DMS53 treated with DMSO at 0.1 percent for 48 hours (cell line): ENCODE measurements at regions not wholly inside any gene's neighbourhood (a gene's known extent, or its start where the extent isn't known, plus 50 kb on each side); places are given as distances from the start of the nearest gene placed in this dataset.

Experiments used
- DNase-seq: peaks from one replicate; lab custom pipeline; 2025; ENCODE audit not compliant: unreplicated experiment; lab: John Stamatoyannopoulos, UW

DNA sequence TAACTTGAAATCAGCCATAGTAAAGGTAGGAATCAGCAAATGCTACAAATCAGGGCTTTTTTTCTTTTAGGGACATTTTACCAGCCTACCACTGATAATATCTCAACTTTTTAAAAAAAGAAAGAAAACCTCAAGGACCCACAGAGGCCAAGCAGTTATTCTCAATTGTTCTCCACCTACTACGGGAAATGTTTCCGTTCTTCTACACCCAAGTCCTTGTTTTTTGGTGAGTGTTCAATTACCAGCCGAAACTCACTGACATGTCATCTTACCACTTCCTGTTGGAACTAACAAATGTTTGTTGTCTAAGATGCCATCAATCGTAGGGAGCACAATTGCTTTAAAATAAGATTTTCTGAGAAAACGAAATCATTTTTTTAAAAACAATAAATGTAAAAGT is 50.2 kb upstream of the CDK1 start:
- no peak for DNase-seq

DNA sequence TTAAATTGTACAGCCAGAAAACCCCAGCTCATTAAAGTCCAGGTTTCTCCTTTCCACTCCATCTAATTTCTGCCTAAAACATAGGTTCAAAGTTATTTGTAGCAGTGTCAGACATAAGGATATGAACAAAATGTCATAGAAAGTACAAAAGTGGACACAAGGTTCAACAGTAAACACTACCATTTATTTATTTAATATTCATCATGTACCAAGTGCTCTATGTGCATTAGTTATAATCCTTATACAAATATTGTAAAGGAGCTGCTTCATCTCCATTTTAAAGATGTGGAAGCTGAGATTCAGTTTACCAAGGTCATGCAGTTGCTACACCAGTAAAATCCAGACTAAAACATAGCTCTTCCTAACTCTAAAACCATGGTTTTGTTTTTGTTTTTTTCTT is 52.0 kb upstream of the CDK1 start:
- peak; percentile 83 for DNase-seq

DNA sequence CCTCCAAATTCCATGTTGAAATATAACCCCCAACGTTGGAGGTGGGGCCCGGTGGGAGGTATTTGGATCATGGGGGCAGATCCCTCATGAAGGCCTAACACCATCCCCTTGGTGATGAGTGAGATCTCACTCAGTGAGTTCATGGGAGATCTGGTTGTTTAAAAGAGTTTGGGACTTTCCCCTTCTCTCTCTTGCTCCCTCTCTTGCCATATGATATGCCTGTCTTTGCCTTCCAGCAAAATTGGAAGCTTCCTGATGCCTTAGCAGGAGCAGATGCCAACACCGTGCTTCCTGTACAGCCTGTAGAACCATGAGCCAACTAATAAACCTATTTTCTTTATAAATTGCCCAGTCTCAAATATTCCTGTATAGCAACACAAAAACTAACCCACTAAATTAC is 55.7 kb upstream of the CDK1 start:
- DNase-seq: no peak

DNA sequence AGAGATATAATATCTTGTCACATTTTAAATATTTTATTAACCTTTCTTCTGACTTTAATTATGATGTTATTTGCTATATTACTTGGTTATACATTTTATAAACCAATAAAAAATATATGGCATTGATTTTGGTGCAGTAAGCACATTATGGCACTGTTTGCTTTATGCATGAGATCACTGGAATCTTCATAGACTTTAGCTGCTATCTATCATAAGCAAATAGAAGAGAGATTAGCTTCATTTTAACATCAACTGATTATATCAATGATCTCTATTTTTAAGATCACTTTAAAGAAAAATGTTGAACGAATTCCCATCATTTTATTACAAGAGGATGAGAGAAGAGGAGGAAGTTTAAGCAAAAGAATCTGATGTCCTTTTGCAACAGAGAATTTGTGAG is 58.6 kb upstream of the CDK1 start:
- no peak for DNase-seq

DNA sequence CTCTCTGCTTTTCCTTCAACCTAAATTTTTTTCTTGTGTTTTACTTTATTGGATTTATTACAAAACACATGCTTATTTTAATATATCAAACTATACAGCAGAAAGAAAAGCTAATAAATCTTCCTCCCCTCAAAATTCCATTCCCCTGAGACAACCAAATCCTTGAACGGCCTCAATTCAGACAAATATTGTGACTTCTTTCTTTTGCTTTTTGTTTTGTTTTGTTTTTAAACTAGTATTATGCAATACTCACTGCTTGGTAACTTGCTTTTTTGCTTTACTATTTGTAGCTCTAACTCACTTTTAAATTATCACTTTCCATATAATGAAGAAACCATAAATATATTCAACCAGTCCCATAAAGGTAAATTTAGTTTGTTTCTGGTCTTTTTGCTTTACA is 59.4 kb upstream of the CDK1 start:
- DNase-seq: no peak

DNA sequence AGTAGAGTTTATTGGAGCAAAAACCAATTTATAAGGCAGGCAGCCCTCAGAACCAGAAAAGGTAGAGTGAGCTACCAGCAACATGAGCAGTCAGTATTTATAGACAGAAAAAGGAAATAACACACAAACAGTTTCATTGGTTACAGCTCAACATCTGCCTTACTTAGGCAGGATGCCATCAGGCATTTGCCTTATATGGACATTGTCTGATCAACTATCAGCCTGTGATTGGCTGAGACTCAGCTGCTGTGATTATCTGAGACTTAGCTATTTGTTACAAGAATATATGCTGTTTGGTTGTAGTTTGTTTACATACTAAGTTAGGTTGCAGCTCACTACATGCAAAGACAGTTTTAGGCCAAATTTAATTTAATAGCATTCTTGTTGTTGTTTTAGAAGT is 60.4 kb upstream of the CDK1 start:
- no peak for DNase-seq

DNA sequence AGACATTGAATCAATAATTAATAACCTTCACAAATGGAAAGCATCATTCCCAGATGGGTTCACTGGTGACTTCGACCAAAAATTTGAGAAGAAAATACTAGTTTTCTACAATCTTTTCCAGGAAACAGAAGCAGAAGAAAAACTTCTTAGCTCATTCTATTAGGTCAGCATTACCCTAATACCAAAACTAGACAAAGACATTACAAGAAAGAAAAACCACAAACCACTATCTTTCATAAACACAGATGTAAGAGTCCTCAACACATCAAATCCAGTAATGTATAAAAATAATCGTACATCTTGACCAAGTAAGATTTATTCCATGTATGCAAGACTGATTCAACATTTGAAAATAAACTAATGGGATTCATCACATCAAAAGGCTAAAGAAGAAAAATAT is 64.0 kb upstream of the CDK1 start:
- DNase-seq: no peak

DNA sequence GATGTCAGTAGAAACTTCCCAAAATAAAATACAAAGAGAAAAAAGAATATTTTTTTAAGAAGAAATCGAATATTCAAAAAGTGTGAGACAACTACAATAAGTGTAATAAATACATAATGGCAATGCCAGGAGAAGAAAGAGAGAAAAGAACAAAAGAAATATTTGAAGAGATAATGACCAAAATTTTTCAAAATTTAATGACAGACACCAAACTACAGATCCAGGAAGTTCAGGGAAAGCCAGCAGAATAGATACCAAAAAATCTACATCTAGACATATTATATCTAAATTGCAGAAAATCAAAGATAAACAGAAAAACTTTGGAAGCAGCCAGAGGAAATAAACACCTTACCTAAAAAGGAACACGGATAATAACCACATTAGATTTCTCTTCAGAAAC is 66.8 kb upstream of the CDK1 start:
- no peak for DNase-seq

DNA sequence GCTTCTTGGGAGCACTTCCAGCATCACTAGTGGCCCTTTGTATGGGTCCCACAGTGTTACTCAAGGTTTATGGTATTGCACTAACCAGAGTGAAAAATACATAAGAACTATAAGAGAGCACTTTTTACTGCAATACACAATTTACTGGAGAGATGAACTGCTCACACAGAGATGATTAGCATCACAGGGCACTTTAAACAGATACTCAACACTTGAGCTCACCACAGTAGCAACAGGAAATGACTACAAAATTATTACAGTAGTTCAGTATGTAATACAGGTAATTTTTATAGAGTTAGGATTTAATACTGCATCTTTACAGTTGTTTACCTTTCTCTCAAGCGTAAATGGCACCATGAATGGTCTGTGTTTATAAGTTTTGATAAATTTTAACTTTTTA is 68.2 kb upstream of the CDK1 start:
- DNase-seq: no peak

DNA sequence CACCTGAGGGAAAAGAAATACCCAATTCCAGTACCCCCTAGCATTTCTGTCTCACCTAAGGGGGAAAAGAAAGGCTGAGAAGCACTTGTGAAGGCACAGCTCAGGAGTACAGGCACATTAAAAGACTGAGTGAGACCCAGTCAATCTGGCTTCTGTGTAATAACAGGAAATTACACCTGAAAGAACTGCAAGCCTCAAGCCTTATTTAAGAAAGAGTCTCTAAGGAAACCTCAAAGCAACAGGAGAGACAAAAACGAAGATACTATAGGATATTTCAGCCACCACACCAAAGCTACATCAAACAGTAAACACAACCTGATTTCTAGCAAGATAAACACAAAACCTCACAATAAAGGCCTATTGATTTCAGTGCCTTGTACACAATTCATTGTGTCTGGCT is 69.6 kb upstream of the CDK1 start:
- no peak for DNase-seq

DNA sequence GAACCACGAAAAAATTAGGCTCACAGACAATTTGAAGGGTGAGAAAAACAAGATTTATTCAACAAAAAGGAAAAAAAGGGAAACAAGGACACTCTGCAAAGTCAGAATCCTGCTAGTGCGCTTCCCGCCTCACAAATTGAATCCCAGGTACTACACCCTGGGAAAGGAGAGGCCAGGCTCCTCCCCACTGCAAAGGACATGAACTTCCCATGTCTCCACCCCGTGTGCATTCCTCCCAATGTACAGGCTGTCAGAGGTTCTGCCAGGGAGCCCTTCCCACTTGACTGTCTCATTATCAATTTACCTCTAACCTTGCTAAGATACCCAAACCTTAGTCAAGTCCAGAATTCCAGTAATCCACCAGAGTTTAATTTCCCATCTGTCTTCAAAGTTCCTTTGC is 70.4 kb upstream of the CDK1 start:
- DNase-seq: no peak

DNA sequence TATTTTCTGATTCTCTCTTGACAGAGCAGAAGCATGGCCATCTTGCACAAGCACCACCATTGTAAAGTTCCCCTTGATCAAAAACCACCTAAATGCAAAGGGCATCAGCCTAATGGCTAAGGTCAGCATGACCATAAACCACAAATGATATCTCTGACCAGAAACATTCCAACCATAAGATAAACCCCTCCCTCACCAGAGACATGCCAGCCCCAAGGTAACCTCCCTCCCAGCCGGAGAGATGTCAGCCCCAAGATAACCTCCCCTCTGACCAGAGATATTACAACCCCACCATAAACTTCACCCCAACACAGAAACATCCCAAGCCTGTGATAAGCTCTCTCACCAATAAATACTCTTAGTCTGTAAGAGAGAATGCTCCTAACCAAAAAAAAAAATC is 72.1 kb upstream of the CDK1 start:
- no peak for DNase-seq

DNA sequence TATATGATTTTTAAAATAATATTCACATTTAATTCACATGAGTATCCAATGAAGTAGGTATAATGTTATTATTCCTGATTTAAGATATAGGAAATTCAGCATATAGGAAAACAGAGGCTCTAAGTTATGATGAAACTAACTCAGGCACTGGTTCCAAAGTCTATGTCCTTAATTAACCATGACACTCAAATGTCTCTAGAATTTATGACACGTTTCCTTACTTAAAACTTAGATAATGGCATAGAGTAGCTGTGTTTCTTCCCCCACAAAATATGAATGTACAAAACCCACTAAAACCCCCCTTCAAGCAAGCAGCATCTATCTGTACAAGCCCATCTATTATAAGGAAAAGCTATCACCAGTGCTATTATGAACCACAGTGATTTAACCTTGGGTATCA is 72.9 kb upstream of the CDK1 start:
- no peak for DNase-seq

DNA sequence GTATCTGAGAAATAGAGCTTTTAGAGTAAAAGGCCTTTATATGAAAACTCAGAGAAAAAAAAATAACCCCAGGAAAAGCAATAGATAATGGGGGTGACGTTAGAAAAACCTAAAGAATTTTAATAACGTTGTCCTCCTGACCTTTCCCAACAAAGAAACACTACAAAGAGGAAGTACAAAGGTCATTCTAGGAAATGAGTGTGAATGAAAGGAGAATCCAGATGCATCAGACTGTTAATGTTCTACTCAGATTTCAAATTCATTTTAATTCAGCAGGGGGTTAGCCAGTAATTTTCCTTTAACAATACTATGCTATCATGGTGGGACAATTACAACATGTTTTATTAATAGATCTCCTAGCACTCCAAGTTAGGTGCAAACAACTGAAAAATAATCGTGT is 73.8 kb upstream of the CDK1 start:
- peak; percentile 51 for DNase-seq

DNA sequence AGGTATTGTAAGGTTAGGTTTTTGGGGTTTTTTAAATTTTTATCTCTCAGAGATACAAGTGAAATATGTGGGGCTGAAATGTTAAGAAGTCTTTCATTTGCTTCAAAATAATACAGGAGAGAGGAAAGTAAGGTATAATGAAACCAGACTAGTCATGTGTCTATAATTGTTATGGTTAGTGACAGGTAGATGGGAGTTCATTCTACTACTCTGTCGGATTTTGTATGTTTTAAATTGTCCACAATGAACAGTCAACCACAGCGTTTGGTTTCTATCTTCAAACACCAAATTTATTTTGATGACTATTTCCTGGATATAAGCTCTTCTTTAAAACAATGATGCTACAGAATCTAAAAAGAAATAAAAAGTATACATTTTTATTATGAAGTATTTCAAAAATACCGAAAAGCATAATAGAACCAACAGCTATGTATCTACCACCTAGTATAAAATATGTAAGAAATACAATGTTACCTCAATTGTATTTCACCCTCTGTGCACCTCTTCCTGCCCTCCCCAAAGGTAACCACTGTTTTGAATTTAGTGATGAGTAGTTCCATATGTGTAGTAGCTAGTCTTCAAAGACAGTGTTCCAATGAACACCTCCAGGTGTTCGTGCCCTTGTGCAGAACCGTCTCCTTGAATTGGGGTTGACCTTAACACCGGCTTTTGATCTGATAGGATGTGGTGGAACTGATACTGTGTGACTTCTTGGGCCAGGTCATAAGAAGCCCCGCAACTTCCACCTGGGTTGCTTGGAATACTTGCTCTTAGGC is 74.8 kb upstream of the CDK1 start:
- DNase-seq: no peak

DNA sequence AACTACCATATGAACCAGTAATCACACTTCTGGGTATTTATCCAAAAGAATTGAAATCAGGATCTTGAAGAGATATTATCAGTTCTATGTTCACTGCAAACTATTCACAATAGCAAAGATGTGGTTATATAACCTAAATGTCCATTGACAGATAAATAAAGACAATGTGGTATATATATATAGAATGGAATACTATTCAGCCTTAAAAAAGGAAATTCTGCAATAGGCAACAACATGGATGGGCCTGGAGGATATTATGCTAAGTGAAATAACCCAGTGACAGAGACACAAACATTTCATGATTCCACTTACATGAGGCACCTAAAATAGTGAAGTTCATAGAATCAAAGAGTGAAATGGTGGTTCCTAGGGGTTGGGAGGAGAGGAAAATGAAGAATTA is 90.6 kb upstream of the CDK1 start:
- no peak for DNase-seq

DNA sequence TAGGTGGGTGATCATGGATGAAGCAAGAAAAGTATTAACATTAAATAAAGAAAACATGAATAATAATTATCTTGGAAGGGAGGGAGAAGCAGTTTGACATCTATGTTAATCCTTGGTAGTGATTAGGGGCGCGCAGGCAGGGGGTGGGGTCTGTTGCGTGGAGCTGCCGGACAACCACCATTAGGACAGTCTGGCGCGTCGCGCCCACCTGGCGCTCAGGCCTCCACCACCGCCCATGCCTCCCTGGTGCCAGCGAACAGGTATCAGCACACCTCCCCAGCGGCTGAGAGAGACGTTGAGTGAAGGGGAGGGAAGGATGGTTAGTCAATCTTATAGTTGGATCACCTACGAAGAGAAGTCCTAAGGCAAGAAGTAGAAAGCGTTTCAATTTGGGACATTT is 94.2 kb upstream of the CDK1 start:
- DNase-seq: no peak

DNA sequence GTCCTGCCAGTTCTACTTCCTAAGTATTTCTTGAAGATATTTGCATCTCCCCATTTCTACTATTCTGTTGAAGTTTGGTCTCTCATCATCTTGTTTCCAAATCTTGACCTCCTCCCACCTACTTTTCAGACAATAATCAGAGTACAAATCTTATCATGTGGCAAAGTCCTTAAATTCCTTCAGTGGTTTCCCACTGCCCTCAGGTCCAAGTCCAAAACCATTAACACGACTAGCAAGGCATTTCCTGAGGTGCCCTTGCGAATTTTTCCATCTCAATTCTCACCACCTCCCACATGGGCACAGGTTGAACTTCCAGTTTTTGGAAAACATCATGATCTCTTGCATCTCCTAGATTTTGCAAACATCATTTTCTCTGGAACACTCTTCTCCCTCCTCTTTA is 97.2 kb upstream of the CDK1 start:
- no peak for DNase-seq

DNA sequence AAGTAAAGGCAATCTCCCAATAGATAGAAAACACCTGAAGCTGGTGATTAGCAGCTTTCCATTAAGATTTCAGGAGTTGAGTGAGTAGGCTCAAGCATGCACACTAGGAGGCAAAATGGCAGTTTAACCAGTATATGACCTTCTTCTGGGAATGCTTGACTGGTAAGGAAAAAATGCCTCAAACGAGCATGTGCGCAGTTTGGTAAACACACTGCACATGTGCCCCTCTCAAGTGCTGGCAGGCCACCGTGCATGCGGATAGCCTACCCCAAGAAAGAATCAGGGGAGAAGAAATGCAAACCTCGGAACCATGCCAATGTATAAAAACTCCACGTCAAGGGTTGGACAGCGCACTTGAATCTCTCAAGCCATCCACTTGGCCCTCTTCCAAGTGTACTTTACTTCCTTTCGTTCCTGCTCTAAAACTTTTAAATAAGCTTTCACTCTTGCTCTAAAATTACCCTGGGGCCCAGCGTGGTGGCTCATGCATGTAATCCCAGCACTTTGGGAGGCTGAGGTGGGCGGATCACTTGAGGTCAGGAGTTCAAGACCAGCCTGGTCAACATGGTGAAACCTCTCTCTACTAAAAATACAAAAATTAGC is 98.8 kb upstream of the CDK1 start:
- no peak for DNase-seq

DNA sequence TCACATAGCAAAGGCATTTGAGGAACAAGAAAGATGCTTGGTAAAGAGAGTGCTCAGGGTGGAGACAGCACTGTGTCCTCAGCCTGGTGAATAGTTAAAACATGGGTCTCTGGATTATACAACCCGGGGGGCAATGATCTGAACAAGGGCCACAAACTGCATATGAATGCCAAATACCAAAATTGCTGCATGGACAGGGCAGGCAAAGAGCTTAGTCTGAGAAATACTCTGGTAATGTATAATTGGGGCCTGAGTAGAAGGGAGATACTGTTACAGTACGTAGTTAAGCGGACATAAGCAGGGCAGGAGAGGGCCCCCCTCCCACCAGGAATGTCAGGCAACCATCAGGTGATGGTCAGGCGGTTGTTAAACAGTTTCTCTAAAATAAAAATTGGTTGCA is 99.3 kb upstream of the CDK1 start:
- DNase-seq: no peak

DNA sequence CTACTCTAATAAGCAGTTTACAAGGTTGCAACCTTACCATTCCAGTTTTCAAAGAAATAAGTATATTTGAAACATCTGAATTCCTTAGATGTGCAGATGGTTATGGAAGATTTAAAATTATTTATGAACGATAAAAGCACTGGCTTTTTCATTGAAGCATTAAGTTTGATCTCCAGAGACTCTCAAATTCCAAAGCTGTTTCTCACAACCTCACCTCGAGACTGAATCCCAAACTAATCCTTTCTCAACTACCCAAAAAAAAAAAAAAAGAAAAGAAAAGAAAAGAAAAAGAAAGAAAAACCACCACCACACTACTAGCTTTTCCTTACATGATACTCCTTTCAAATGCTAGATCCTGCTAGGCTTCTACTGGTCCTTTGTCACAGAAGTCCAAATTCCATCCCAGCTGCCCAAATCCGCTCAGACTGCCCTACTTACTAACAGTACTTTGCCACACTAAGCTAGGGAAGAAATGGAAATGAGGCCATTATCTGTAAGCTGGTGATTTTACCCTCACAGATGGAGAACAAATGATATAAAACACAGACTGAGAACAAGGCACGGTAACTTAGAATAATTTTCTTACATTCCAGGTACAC is 100.6 kb upstream of the CDK1 start:
- DNase-seq: no peak

DNA sequence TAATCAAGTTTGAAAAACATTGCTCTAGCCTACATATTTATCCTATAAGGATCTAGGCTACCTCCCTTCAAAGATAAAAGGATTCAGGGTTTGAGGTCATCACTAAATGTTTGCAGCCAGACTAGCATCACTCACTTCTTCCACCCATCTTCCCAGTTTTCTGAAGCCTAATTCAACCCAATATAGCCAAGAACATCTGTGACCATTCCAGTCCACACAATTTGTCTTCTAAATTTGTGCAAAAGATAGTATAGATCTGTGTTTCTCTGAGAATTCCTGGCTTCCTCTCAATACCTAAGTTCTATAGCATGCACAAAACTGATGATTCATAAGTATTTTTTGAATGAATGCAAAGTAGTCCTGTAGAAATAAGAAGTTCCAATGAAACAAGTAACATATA is 103.0 kb upstream of the CDK1 start:
- DNase-seq: no peak

DNA sequence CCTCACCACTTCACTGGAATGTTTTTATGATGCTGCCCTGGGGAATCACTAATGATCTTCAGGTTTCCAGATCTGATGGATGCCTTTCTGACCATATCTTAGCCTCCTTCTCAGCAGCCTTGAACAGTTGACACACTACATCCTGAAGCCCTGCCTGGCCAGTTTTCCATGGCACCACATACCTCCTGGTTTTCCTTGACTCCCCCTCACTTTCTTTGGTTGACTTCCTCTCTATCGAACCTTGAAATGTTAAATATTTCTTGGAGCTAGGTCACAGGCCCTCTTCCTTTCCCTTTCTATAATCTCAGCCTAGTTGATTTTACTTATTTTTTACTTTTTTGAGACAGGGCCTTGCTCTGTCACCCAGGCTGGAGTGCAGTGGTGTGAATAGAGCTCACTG is 108.8 kb upstream of the CDK1 start:
- DNase-seq: no peak
